Upper lobe of left lung (tissue), 4 donors: ENCODE measurements at regions not wholly inside any gene's neighbourhood (a gene's known extent, or its start where the extent isn't known, plus 50 kb on each side); places are given as distances from the start of the nearest gene placed in this dataset.

Experiments
- CTCF ChIP-seq, 6 experiments: fragments of 450-650 bp in 4 of 6; fragments of 200-600 bp in 2 of 6; sonication (generic) in 2 of 6; IDR thresholded peaks; one replicate each; pipeline ENCODE4 v1.5.1; 2016 to 2019; ENCODE audit warnings: antibody characterized with exemption in 6 of 6
- EP300 ChIP-seq, 4 donors: sonication (generic); formaldehyde crosslinking; IDR thresholded peaks; one replicate each; pipeline ENCODE4 v1.5.1; 2017; ENCODE audit warnings: antibody characterized with exemption in 4 of 4, control low read depth in 2 of 4
- POLR2A ChIP-seq, 4 donors: fragments of 450-650 bp; IDR thresholded peaks; one replicate each; pipeline ENCODE4 v1.5.1; 2016 to 2017; ENCODE audit warnings: antibody characterized with exemption in 4 of 4, mild to moderate bottlenecking in 2 of 4
- POLR2AphosphoS5 ChIP-seq, 2 donors: sonication (generic); formaldehyde crosslinking; IDR thresholded peaks; one replicate each; pipeline ENCODE4 v1.5.1; 2017; ENCODE audit warnings: antibody characterized with exemption in 2 of 2

DNA sequence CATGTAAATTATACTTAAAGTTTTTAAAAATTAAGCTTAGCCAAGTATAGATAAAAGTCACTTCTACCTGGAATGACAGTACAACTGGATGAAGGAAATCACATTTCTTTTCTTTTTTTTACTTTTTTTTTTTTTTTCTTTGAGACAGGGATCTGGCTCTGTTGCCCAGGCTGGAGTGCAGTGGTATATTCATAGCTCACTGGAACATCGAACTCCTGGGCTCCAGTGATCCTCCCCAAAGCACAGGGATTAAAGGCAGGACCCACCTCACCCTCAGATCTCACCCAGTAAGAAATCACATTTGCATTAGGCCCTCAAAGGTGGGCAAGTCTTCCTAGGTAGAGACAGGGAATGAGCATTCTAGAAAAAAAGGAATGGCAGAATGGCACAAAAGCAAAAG, 69.5 kb upstream of the C1GALT1 start:
- TF ChIP-seq CTCF (IDR thresholded peaks at IDR 0.05) (no peak), POLR2A (IDR thresholded peaks at IDR 0.05) (no peak), POLR2AphosphoS5 (IDR thresholded peaks at IDR 0.05) (no peak), EP300 (IDR thresholded peaks at IDR 0.05) (no peak)
